HG02571 (cell line): ENCODE measurements at regions not wholly inside any gene's neighbourhood (a gene's known extent, or its start where the extent isn't known, plus 50 kb on each side); places are given as distances from the start of the nearest gene placed in this dataset.
"Not testable (repeated sequence)": the region's sequence is repeated elsewhere in the genome, so short reads cannot be mapped to it uniquely, and the experiment has no call there.

ENCODE experiments used
- ATAC-seq: cut with Tn5 transposase; IDR thresholded peaks from one replicate; pipeline ENCODE4 v1.9.1; 2021; ENCODE audit warnings: mild to moderate bottlenecking, moderate library complexity; ENCODE audit not compliant: unreplicated experiment

GRCh38 chr17:70426752-70427151 lies 257.4 kb downstream of the KCNJ2 start:
- no peak for ATAC-seq

GRCh38 chr17:70434536-70435490 lies 265.5 kb downstream of the KCNJ2 start:
- no peak for ATAC-seq

GRCh38 chr17:70437656-70438055 lies 268.3 kb downstream of the KCNJ2 start:
- no peak for ATAC-seq

- no peak for ATAC-seq
Observed at GRCh38 chr17:70446446-70446845, 277.1 kb downstream of the KCNJ2 start.

- no peak for ATAC-seq
Observed at GRCh38 chr17:70447588-70447987, 278.3 kb downstream of the KCNJ2 start.

- ATAC-seq: not testable (repeated sequence)
Observed at GRCh38 chr17:70453075-70453474, 283.7 kb downstream of the KCNJ2 start.

- no peak for ATAC-seq
Observed at GRCh38 chr17:70454377-70454776, 285.0 kb downstream of the KCNJ2 start.

- ATAC-seq: no peak
Observed at GRCh38 chr17:70454908-70455307, 285.6 kb downstream of the KCNJ2 start.

GRCh38 chr17:70464995-70465394 lies 295.7 kb downstream of the KCNJ2 start:
- no peak for ATAC-seq

- ATAC-seq: no peak
Observed at GRCh38 chr17:70468661-70469060, 299.3 kb downstream of the KCNJ2 start.

GRCh38 chr17:70473049-70473448 lies 303.7 kb downstream of the KCNJ2 start:
- no peak for ATAC-seq

- no peak for ATAC-seq
Observed at GRCh38 chr17:70476368-70476767, 307.0 kb downstream of the KCNJ2 start.

GRCh38 chr17:70478902-70479301 lies 309.6 kb downstream of the KCNJ2 start:
- ATAC-seq: no peak

GRCh38 chr17:70479779-70480178 lies 310.4 kb downstream of the KCNJ2 start:
- ATAC-seq: no peak

- ATAC-seq: no peak
Observed at GRCh38 chr17:70483624-70484023, 314.3 kb downstream of the KCNJ2 start.

- no peak for ATAC-seq
Observed at GRCh38 chr17:70484050-70484449, 314.7 kb downstream of the KCNJ2 start.

GRCh38 chr17:70484496-70484895 lies 315.2 kb downstream of the KCNJ2 start:
- no peak for ATAC-seq

- no peak for ATAC-seq
Observed at GRCh38 chr17:70492368-70492767, 323.0 kb downstream of the KCNJ2 start.

- ATAC-seq: no peak
Observed at GRCh38 chr17:70493277-70493874, 324.0 kb downstream of the KCNJ2 start.

- no peak for ATAC-seq
Observed at GRCh38 chr17:70498631-70499030, 329.3 kb downstream of the KCNJ2 start.

- no peak for ATAC-seq
Observed at GRCh38 chr17:70499067-70499786, 329.9 kb downstream of the KCNJ2 start.

GRCh38 chr17:70503449-70503848 lies 334.1 kb downstream of the KCNJ2 start:
- ATAC-seq: no peak
